Kidney glomerular epithelial cell (primary cell): ENCODE measurements at regions not wholly inside any gene's neighbourhood (a gene's known extent, or its start where the extent isn't known, plus 50 kb on each side); places are given as distances from the start of the nearest gene placed in this dataset.
A peak's percentile ranks its signal among the peaks of the same experiment; 100 is the strongest.

Experiments used
- DNase-seq: peaks from one replicate; lab custom pipeline; 2025; lab: John Stamatoyannopoulos, UW

DNA sequence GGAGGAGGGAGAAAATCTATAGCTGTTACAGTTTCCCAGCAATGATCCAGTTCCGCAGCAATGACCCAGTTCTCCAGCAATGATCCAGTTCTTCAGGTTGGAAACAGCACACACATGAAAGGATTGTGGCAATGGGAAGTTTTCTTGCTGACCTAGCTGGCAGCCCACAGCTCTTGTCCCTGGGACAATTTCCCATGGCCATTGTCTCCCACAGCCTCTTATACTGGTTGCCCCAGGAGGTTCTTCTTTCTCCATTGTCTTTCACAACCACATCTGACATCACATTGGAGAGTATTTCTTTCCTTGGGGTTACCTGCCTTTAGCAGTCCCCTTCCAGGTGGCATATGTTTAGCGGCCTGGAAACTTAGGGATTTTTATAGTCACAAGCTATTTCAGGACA is 209.8 kb upstream of the PLEKHG7 start:
- DNase-seq = no peak

DNA sequence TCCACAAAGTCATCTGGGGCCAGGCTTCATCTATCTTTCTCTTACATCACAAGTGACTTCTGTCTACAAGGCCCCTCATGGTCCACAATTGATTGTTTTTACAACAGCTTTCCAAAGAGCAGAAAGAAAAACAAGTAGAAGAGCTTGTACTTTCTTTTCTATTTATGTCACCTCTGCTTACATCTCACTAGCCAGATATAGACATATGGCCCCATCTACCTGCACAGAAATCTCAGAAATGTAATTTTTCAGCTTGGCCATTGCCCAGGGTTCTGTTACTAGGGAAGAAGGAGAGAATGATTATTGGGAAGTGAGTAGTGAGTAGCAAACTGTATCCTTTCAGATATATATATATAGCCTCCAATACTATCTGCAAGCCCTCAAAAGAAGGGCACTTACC is 210.5 kb upstream of the PLEKHG7 start:
- no peak for DNase-seq

DNA sequence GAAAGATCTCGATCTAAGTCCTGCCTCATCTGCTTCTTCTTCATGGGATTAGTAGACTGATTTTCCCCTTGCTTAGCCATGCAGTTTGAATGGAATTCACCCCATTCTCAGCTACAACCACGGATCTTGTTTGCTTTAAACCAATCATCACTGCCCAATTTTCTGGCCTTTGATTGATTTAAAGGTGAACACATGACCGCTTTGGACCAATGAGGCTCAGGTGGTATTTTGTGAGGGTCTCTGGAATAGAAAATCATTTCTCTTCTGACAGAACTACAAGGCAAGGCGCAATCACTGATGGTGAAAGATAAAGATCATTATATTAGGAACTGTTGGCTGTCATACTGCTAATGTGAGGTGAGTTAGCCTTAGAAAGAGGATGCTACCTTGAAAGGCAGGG is 213.0 kb upstream of the PLEKHG7 start:
- no peak for DNase-seq

DNA sequence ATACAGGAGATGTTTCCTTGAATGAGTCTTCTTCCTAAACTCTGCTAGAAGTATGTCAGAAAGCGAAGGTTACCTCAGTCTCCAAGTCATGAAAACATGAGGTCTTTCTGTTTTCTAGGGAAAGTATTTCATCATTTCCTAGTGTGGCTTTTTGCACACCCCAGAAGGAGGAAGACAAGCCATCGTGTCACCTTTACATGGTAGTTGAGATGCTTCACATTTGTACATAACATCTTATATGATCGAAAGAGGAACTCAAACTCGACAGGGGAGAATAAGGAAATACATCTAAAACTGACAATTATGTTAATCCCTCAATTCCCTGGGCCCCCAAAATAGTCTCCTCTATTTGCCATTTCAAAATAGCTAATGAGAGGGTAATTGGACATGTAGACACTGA is 214.1 kb upstream of the PLEKHG7 start:
- DNase-seq = no peak

DNA sequence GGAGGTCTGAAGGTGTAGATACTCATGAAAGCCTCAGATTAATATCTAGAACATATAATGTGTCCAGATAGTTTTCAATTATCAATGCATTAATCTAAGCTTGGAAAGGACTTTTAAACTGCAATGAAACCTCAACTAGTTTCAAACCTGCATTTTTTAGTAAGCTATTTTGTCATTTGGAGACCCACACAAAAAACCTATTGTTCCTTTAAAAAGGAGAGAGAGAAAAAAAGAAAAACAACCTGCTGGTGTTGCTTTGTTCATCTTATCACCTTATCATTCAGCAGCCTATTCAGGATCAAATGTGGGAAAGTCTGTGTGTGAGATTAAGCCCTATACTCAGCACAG is 215.7 kb upstream of the PLEKHG7 start:
- no peak for DNase-seq

DNA sequence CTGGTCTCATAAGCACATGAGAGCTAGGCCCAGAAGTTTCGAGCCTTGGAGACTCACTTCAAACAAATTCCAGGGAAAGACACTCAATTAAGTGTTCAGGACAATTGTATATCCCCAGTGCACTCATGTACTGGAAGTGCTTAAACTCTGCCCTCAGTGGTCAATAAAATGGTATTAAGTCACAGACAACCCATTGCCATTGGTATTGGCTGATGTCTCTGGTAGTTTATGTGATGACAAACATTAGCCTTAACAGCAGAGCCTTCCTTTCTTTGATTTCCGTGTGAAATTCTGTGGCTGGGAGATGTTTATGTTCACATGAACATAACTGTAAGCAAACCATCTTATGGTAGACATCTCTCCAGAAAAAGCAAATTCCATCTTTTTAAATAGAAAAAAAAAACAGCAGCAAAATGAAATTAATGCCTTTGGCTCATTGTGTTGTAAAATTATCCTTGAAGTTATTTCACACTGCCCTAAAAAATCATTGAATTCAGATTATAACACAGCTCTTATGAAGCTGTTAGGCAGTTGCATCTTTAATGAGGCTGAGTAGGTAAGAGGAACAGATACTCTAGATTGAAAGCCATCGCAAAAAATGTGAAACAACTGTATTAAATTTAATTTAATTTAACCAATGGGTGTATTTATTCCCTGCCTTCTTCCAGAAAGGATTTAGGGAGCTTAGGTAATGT is 216.2 kb upstream of the PLEKHG7 start:
- DNase-seq = no peak

DNA sequence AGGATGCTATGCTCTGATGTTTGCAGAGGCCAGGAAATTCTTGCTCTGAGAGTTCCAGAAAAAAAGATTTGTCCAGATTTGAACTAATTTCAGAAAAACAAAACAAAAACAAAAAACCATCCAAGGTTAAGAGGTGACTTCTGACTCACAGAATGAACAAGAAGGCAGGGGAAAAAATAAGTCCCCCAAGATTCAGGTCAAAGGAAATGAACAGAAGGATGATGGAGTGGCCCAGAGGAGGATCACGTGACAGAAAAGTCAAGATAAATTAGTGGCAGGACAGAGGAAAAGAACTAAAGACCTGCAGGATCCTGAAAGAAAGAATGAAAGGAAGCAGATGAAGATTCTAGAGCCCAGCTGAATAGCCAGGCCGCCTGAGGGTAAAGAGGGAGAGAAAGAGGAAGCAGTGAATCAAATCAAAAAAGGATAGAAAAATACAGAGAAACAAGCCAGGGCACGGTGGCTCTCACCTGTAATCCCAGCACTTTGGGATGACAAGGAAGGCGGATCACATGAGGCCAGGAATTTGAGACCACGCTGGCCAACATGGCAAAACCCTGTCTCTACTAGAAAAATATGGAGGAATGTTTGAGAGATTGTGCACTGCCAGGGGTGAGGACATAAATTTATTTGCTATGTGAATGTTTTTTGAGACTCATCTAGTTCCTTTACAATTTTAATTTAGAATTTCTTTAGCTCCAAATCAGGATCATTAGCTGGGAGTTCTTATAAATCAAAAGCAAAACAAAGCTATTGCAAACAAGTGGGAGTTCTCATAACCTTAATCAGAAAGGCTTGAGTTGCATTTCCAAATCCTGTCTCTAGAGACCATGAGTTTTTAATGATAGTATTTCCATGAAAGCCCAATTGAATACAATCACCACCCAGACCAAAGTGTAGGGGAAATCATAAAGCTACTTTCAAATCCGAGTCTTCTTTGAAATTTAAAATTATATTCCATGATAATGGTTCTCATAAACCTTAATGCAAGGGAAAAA is 217.1 kb upstream of the PLEKHG7 start:
- DNase-seq = no peak

DNA sequence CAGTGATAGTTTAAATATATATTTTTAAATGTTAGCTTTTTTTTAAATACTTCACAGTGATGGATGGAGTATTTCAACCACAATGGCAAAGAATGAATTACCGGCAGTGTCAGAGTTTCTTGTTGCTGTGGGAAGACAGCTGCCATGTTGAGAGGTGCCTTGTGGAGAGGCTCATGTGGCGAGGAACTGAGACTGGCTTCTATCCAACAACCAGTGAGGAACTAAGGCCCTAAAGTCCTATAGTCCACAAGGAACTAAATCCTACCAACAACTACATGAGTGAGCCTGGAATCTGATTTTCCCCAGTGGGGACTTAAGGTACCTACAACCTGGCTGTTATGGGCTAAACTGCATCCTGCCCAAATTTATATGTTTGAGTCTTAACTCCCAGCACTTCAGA is 220.2 kb upstream of the PLEKHG7 start:
- no peak for DNase-seq

DNA sequence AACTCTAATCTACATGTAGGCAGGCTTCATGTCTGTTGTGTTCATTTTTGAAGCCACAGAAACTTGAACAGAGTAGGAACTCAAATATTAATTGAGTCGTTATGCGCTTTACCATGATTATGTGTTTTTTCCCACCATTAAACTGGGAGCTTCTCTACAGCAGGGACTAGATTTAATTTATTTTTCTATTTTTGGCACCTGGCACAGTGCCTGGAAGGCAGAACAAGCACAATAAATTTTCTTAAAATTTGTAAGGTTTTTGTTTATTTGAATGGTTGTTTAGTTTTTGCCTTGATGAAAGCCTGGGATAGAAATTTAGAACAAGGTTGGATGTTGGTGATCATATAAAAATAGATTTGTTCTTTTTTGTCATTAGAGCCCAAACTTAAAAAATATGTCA is 221.7 kb upstream of the PLEKHG7 start:
- no peak for DNase-seq

DNA sequence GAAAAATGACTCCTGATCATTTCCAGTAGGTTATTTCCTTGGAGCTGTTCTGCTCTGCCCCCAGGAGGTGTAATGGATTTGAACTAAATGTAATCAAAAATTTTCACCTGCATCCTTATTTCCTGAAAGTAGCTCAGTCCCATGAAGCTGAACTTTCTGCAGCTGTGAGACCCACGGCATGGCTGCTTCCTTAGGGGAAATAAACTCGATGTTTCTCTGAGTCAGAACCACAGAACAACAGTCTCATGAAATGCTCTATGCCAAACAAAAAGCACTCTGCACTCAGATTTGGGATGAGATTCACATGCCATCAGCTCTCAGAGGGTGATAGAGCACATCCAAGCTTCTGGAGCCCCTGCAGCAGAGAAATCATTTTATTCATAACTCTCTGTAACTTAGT is 224.1 kb upstream of the PLEKHG7 start:
- no peak for DNase-seq

DNA sequence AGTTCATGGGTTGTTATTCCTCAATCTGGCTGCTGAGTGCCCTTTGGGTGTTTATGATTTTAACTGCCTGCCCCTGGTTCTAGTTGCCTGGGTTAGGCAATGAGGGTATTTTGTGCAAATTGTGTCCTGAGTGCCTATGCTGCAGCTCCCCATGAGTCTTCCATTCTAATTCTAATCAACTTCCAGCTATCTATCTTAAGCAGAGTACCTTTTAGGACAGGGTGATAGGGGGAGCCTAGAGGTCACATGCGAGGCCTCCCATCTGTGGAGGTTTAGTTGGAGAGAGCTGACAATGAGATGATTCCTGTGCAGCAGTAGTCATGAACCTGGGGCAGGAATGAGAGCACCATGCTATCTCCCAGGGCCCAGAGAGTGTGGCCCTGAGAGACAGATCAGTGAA is 225.9 kb upstream of the PLEKHG7 start:
- DNase-seq = no peak

DNA sequence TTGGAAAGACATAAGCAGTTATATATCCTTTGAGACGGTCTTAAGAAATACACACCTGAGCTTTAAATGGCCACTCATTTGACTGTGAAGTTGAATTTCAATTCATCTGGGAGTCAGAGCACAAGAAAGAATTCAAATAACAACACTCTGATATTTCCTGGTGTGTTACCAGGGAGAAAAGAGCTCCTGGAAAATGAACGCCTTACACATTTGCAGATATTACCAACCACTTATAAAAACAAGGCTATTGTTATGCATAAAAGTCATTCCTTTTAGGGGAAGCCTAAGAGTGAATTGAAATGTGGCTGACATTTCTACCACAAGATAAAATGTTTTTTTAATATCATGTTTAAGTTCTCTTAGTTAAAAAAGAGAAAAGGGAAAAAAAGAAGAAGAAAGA is 229.2 kb upstream of the PLEKHG7 start:
- DNase-seq = no peak

DNA sequence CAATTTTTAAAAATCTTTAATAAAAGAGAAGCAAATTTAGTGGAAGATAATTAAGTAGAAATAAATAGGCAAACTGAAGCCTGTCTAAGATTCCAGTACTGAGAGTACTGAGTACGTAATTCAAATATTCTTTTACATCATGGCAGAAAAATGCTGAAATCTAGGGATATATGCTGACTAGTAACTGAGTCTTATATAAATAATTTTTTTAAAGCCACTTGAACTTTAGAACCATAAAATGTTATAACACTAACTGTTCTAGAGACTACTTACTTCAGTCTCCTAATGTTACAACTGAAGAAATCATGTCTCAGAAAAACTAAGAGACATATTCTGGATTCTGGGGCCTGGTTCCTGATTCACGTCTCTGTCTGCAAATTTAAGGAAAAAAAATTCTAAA is 230.6 kb upstream of the PLEKHG7 start:
- DNase-seq = no peak

DNA sequence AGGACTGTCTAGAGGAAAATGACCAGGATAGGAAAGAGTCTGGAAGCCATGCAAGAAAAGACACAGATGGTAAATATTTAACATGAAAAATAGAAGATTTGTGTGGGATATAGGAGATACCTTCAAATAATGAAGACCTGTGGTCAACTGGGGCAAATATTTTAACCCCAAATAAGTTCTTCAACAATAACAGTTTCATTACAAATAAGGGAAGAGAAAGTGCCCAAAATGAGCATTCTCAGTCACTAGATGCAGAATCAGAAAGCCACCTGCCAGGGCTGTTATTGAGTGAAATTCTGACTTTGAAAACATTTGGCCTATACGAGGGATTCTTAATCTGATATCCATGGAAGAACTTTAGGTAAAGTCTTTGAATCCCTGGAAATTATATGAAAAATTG is 231.2 kb upstream of the PLEKHG7 start:
- DNase-seq = no peak

DNA sequence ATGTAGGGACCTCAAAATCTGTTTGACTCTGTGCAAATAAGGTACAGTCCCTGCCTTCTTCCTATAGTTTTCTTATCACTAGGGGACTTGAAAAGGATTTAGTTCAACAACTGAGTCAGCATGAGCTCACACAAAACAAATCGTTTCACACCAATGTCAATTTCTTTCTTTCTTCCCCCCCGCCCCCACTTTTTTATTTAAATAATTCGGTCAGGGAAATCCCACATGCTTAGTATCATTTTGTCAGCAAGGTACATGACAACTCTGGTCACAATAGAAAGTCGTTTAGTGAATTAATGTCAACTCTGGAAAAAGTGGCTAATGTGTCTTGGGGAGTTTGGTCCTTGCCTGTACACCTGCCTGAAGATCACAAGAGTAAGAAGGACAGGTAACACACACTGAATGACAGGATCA is 232.2 kb upstream of the PLEKHG7 start:
- DNase-seq = no peak

DNA sequence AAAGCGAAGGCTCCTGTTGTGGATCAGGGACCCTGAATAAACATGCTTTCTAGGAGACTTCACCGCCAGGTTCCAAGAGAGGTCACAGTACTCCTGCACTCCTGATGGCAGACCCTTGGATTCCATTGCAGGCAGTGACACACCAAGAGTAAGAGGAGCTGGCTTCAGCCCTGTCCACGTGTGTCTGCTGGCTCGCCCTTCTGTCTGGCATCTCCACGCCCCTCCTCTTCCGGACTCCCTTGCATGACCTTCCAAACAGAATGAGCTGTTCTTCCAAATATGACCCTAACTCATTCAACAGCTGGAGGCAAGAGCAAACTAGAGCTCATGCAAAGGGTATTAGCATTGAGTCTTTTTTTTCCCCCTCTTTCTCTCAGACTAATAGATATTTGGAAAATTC is 233.0 kb upstream of the PLEKHG7 start:
- no peak for DNase-seq

DNA sequence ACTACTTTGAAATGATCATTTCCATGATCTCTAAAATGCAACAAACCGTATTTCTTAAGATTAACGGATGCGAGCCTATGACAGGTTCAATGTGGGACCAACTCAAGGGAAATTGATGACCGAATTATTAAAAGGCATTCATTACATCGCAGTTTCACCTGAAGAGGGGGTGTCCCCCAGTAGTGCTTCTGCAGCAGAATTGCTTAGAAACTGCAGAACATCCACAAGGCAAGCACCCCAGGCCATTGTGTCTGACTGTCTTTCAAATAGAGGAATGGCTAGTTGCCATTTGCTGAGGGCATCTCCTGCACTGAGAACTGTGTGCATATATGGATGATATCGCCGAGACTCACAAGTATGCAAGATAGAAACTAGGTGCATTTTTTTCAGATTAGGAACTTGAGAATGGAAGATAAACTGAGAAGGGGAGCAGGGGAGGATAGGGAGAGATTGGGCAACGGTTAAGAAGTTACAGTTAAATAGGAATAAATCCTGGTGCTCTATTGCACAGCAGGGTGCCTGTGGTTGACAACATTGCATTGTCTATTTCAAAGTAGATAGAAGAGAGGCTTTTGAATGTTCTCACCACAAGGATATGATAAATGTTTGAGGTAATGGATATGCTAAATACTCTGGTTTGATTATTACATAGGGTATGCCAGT is 234.3 kb upstream of the PLEKHG7 start:
- no peak for DNase-seq

DNA sequence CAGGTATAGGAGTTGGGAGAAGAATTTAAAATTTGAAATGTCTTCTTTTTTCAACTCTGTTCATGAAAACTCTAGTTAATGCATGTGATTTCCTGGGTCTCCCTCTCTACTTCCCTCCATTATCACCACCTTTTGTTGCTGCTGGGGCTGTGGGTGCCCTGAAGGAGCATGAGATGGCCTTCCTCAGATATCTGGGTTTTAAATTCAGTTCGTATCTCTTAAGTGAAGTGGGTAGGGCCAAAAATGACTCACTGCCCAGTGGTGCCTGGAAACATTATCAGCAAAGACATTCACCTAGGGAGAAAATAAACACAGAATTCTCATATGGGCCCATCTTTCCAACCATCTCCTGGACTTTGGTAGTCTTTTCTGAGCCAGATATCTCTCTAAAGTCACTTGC is 234.9 kb upstream of the PLEKHG7 start:
- DNase-seq = peak; percentile 27

DNA sequence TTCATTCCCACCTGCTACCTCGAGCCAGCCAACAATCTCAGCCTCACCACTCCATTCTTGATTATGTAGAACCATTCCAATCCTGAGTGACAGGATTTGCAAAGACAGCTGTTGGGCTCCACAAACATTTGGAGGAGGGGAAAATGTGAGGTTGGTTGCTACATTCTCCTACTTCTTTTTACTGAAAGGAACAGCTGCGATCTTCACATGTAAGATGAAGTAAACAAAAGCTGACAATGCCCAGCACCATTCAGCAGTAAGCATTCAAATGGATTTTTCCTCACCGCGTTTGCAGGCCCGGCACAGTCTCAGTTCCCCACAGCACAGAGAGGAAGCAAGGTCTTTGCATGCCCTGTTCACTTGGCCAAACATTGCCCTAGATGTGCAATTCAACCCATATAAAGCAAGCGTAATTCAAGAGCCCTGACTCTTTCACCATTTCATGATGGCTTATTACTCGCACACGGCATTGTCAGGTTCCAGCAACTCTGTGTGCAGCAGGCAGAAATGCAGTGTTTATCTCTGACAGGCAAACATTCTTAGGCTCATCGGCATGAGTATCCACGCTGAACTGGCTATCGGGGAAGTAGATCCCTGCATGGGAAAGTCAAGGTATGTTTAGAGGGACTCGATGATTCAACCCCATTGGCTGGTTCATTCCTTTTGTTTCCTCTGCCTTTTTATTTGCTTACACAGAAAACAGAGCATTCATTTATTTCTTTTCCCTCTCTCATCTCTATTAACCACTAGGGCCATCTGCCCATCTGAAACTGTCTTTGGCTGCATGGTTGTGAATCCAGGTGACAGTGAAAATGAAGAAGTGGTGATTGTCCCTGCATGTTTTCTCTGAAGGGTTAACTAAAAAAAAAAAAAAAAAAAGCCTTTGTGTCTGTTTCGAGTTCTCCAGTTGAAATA is 236.1 kb upstream of the PLEKHG7 start:
- no peak for DNase-seq

DNA sequence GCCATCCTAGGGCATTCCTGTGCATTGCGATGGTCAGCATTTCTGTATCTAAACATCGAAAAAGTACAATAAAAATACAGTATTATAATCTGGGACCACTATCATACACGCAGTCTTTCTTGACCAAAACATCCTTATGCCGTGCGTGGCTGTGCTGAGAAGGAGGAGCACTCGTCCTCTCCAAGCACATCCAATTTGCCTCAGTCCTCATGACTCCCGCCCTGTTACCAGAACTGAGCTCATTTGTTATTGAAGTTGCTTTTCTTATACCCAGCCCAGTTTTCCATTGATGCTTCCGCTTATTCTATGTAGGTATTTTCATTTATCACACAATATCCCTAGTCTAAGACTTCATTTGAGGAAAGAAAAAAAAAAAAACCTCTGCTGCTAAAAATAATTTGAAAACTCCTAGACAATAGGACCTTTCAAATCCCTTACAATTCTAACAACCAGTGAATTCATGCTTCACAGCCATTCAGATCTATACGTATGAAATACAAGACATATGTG is 236.9 kb upstream of the PLEKHG7 start:
- DNase-seq = no peak

DNA sequence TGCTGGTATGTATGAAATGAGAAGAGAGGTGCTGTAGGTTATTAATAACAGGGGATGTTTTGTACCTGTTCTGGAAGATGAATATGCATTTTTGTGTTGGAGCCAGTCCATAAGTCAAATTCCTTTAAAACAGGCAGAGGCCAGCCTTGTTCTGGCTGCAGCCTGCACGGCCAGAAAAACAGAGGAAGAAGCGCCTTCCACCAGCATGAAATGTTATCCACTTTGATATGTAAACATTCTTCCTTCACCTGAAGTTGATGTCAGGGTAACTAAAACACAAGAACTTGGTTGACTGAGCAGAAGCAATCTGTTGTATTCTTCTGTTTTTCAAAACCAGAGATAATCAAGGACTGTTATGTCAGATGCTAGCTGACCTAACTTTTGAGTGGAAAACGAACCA is 237.9 kb upstream of the PLEKHG7 start:
- no peak for DNase-seq

DNA sequence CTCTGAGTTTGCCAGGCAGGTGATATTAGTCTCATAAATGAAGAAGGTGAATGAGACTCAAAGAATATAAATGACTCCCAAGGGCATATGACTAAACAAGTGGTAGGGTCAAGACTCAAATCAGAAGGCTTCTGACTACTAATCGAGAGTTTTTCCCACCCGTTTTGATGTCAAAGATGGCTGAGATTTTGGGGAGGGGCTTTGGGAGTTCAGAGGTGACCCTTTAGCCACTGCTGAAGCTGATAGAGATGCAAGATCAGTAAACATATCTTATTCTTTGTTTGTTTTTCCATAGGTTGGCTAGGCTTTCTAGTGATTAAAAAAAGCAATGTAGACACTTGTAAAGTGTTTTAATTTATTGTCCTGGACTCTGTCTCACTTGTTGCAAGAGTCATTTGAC is 239.6 kb upstream of the PLEKHG7 start:
- no peak for DNase-seq
